ENCODE measurements at regions not wholly inside any gene's neighbourhood (a gene's known extent, or its start where the extent isn't known, plus 50 kb on each side); places are given as distances from the start of the nearest gene placed in this dataset.

- TF ChIP-seq SMC3 (conservative IDR thresholded peaks at IDR 0.05; ENCODE audit: poor library complexity) (no peak), RAD21 (conservative IDR thresholded peaks at IDR 0.05) (no peak), EP300 (conservative IDR thresholded peaks at IDR 0.05; ENCODE audit: poor library complexity, severe bottlenecking) (no peak), EZH2 (IDR thresholded peaks at IDR 0.05; ENCODE audit: borderline replicate concordance, insufficient read depth, low read length, poor library complexity, severe bottlenecking) (no peak), MXI1 (conservative IDR thresholded peaks at IDR 0.05; ENCODE audit: poor library complexity, severe bottlenecking) (no peak)
- H3K4me2 ChIP-seq (ENCODE audit: low read length): no peak overlapping the region
- no peak overlapping the region for H2AFZ ChIP-seq (ENCODE audit: low read depth, low read length)
- H4K20me1 ChIP-seq (ENCODE audit: insufficient read depth): no peaks in the 10 kb centered on the region
- no peaks in the 10 kb centered on the region for H3K9me3 ChIP-seq (ENCODE audit: low read length)
- H3K9me2 ChIP-seq (ENCODE audit: insufficient read depth, low read length): no peaks in the 10 kb centered on the region
- no peak overlapping the region for H3K27ac ChIP-seq (ENCODE audit: low read length)
- no peaks in the 10 kb centered on the region for H3K79me2 ChIP-seq (replicated peaks; ENCODE audit: insufficient read depth, low read length)
- H3K9ac ChIP-seq (ENCODE audit: low read length): no peak overlapping the region
- no peaks in the 10 kb centered on the region for H3K36me3 ChIP-seq (ENCODE audit: insufficient read depth, low read length)
- H3K27me3 ChIP-seq (ENCODE audit: insufficient read depth, low read depth, low read length): no peaks in the 10 kb centered on the region
- H3F3A ChIP-seq (ENCODE audit: insufficient read depth, low read length, poor library complexity, severe bottlenecking): no peaks in the 10 kb centered on the region
- H3K4me3 ChIP-seq (ENCODE audit: low read length): no peak overlapping the region
These were observed 313.0 kb upstream of the RIOK2 start for GRCh38 chr5:97496037-97496436.

DNA sequence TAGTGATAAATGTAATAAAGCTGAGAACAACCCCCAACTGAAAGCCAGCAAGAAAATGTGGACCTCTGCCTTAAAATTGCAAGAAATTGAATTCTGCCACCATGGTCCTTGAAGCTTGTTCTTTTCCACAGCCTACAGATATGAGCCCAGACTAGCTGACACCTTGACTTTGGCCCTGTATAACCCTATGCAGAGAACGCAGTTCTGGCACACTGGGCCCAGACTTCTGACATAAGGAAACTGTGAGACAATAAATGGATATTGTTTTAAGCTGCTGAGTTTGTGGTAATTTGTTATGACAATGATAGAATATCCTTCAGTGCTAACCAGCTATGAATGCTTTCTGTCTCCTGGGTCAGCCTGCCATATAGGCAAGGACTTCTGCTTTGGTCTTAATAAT is 315.6 kb upstream of the RIOK2 start:
- Histone ChIP-seq H3K9ac (ENCODE audit: low read length) (no peak overlapping the region), H4K20me1 (ENCODE audit: insufficient read depth) (no peaks in the 10 kb centered on the region), H3K36me3 (ENCODE audit: insufficient read depth, low read length) (no peaks in the 10 kb centered on the region), H3K4me2 (ENCODE audit: low read length) (no peak overlapping the region), H3K79me2 (replicated peaks; ENCODE audit: insufficient read depth, low read length) (no peaks in the 10 kb centered on the region), H3K27me3 (ENCODE audit: insufficient read depth, low read depth, low read length) (no peaks in the 10 kb centered on the region), H3F3A (ENCODE audit: insufficient read depth, low read length, poor library complexity, severe bottlenecking) (no peaks in the 10 kb centered on the region), H2AFZ (ENCODE audit: low read depth, low read length) (no peak overlapping the region), H3K9me2 (ENCODE audit: insufficient read depth, low read length) (no peaks in the 10 kb centered on the region), H3K4me3 (ENCODE audit: low read length) (no peak overlapping the region), H3K27ac (ENCODE audit: low read length) (no peak overlapping the region), H3K9me3 (ENCODE audit: low read length) (no peaks in the 10 kb centered on the region)
- TF ChIP-seq CTCF (IDR thresholded peaks at IDR 0.05; ENCODE audit: poor library complexity, severe bottlenecking): no peak
- no peak for TF ChIP-seq SMC3 (conservative IDR thresholded peaks at IDR 0.05; ENCODE audit: poor library complexity)
- TF ChIP-seq EZH2 (IDR thresholded peaks at IDR 0.05; ENCODE audit: borderline replicate concordance, insufficient read depth, low read length, poor library complexity, severe bottlenecking): no peak
- no peak for TF ChIP-seq POLR2AphosphoS5 (IDR thresholded peaks at IDR 0.05)
- TF ChIP-seq MXI1 (conservative IDR thresholded peaks at IDR 0.05; ENCODE audit: poor library complexity, severe bottlenecking): no peak
- TF ChIP-seq, protein P1, sequence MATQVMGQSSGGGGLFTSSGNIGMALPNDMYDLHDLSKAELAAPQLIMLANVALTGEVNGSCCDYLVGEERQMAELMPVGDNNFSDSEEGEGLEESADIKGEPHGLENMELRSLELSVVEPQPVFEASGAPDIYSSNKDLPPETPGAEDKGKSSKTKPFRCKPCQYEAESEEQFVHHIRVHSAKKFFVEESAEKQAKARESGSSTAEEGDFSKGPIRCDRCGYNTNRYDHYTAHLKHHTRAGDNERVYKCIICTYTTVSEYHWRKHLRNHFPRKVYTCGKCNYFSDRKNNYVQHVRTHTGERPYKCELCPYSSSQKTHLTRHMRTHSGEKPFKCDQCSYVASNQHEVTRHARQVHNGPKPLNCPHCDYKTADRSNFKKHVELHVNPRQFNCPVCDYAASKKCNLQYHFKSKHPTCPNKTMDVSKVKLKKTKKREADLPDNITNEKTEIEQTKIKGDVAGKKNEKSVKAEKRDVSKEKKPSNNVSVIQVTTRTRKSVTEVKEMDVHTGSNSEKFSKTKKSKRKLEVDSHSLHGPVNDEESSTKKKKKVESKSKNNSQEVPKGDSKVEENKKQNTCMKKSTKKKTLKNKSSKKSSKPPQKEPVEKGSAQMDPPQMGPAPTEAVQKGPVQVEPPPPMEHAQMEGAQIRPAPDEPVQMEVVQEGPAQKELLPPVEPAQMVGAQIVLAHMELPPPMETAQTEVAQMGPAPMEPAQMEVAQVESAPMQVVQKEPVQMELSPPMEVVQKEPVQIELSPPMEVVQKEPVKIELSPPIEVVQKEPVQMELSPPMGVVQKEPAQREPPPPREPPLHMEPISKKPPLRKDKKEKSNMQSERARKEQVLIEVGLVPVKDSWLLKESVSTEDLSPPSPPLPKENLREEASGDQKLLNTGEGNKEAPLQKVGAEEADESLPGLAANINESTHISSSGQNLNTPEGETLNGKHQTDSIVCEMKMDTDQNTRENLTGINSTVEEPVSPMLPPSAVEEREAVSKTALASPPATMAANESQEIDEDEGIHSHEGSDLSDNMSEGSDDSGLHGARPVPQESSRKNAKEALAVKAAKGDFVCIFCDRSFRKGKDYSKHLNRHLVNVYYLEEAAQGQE (IDR thresholded peaks at IDR 0.05; ENCODE audit: borderline replicate concordance): no peak
- TF ChIP-seq EP300 (conservative IDR thresholded peaks at IDR 0.05; ENCODE audit: poor library complexity, severe bottlenecking): no peak
- TF ChIP-seq RAD21 (conservative IDR thresholded peaks at IDR 0.05): no peak
- TF ChIP-seq TAF1 (IDR thresholded peaks at IDR 0.05; ENCODE audit: low read depth): no peak
